Sigmoid colon (tissue), 3 donors: ENCODE measurements at regions not wholly inside any gene's neighbourhood (a gene's known extent, or its start where the extent isn't known, plus 50 kb on each side); places are given as distances from the start of the nearest gene placed in this dataset.

Experiments
- small RNA-seq, 3 donors: library from RNA; depleted of rRNA; stranded (forward); fragments of <200 nt; gene quantifications; one replicate each; pipeline ENCODE3, GENCODE V24; 2016

Small RNAs in the stretch of these regions (small RNA-seq; reads per million reads assigned to genes)
- gene ENPP7P3 = 0 reads per million in 3 donors
- 0 reads per million in 3 donors for gene SNRPCP8
